ENCODE measurements at regions not wholly inside any gene's neighbourhood (a gene's known extent, or its start where the extent isn't known, plus 50 kb on each side); places are given as distances from the start of the nearest gene placed in this dataset.
"Not testable (repeated sequence)": the region's sequence is repeated elsewhere in the genome, so short reads cannot be mapped to it uniquely, and the experiment has no call there.

GRCh38 chr6:47180633-47181032, 129.1 kb downstream of the TNFRSF21 start:
- DNase-seq (ENCODE audit: low spot score) = no peak

- no peak for DNase-seq (ENCODE audit: low spot score)
Measured at GRCh38 chr6:47179286-47179685, 130.4 kb downstream of the TNFRSF21 start.

GRCh38 chr6:47175656-47176055, 133.5 kb upstream of the ADGRF1 start:
- DNase-seq (ENCODE audit: low spot score) = no peak

- no peak for DNase-seq (ENCODE audit: low spot score)
Measured at GRCh38 chr6:47174502-47175023, 132.4 kb upstream of the ADGRF1 start.

GRCh38 chr6:47174063-47174462, 131.9 kb upstream of the ADGRF1 start:
- not testable (repeated sequence) for DNase-seq (ENCODE audit: low spot score)

GRCh38 chr6:47173145-47173544, 131.0 kb upstream of the ADGRF1 start:
- not testable (repeated sequence) for DNase-seq (ENCODE audit: low spot score)

GRCh38 chr6:47170617-47170947, 128.4 kb upstream of the ADGRF1 start:
- no peak for DNase-seq (ENCODE audit: low spot score)

- no peak for DNase-seq (ENCODE audit: low spot score)
Measured at GRCh38 chr6:47169785-47170616, 127.9 kb upstream of the ADGRF1 start.

GRCh38 chr6:47168180-47168579, 126.0 kb upstream of the ADGRF1 start:
- peak; percentile 31 for DNase-seq (ENCODE audit: low spot score)

GRCh38 chr6:47165918-47166317, 123.8 kb upstream of the ADGRF1 start:
- no peak for DNase-seq (ENCODE audit: low spot score)

- DNase-seq (ENCODE audit: low spot score) = no peak
Measured at GRCh38 chr6:47164877-47165276, 122.7 kb upstream of the ADGRF1 start.

- no peak for DNase-seq (ENCODE audit: low spot score)
Measured at GRCh38 chr6:47163536-47163935, 121.4 kb upstream of the ADGRF1 start.

- no peak for DNase-seq (ENCODE audit: low spot score)
Measured at GRCh38 chr6:47162793-47163192, 120.7 kb upstream of the ADGRF1 start.

- DNase-seq (ENCODE audit: low spot score) = no peak
Measured at GRCh38 chr6:47162231-47162630, 120.1 kb upstream of the ADGRF1 start.

- no peak for DNase-seq (ENCODE audit: low spot score)
Measured at GRCh38 chr6:47161176-47161687, 119.1 kb upstream of the ADGRF1 start.

GRCh38 chr6:47160702-47161101, 118.6 kb upstream of the ADGRF1 start:
- no peak for DNase-seq (ENCODE audit: low spot score)

GRCh38 chr6:47159763-47160162, 117.6 kb upstream of the ADGRF1 start:
- DNase-seq (ENCODE audit: low spot score) = no peak

- DNase-seq (ENCODE audit: low spot score) = no peak
Measured at GRCh38 chr6:47157653-47158219, 115.6 kb upstream of the ADGRF1 start.

GRCh38 chr6:47157063-47157462, 114.9 kb upstream of the ADGRF1 start:
- DNase-seq (ENCODE audit: low spot score) = no peak

GRCh38 chr6:47156196-47156595, 114.1 kb upstream of the ADGRF1 start:
- DNase-seq (ENCODE audit: low spot score) = no peak

GRCh38 chr6:47153404-47153755, 111.2 kb upstream of the ADGRF1 start:
- DNase-seq (ENCODE audit: low spot score) = no peak

GRCh38 chr6:47152666-47153403, 110.7 kb upstream of the ADGRF1 start:
- no peak for DNase-seq (ENCODE audit: low spot score)
